ENCODE measurements at regions not wholly inside any gene's neighbourhood (a gene's known extent, or its start where the extent isn't known, plus 50 kb on each side); places are given as distances from the start of the nearest gene placed in this dataset.

DNA sequence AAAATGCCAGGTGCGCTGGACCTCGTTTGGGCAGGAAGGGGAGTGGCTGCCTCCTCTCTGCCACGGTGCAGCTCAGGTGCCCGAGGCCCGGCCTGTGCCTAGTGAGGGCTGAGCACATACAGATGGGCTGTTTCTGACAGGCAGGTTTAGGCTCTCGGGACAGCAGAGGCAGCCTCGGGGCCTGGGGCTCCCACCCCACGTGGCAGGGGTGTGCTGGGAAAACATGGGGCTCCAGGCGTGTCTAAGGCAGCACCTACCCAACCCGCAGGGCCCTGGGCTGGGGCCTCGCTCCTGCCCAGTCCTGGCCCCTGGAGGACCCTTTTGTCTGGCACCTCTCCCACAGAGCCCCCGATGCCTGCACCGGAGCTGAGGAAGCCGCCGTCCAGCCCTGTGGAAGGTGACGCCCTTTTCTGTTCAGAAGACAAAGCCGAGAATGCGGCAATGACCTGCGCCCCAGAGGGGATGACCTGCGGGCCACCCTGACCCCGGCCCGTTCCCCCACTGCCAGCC, 76.4 kb upstream of the GALNT9 start:
- TF ChIP-seq, protein P1, sequence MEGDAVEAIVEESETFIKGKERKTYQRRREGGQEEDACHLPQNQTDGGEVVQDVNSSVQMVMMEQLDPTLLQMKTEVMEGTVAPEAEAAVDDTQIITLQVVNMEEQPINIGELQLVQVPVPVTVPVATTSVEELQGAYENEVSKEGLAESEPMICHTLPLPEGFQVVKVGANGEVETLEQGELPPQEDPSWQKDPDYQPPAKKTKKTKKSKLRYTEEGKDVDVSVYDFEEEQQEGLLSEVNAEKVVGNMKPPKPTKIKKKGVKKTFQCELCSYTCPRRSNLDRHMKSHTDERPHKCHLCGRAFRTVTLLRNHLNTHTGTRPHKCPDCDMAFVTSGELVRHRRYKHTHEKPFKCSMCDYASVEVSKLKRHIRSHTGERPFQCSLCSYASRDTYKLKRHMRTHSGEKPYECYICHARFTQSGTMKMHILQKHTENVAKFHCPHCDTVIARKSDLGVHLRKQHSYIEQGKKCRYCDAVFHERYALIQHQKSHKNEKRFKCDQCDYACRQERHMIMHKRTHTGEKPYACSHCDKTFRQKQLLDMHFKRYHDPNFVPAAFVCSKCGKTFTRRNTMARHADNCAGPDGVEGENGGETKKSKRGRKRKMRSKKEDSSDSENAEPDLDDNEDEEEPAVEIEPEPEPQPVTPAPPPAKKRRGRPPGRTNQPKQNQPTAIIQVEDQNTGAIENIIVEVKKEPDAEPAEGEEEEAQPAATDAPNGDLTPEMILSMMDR (conservative IDR thresholded peaks at IDR 0.05) = no peak
- no peak for TF ChIP-seq EZH2 (IDR thresholded peaks at IDR 0.05; ENCODE audit: low read depth)
